SU-DHL-6 (cell line): ENCODE measurements at regions not wholly inside any gene's neighbourhood (a gene's known extent, or its start where the extent isn't known, plus 50 kb on each side); places are given as distances from the start of the nearest gene placed in this dataset.

Experiments used
- EZH2phosphoT487 ChIP-seq: fragments of 200-600 bp; sonication (generic), shearing (Covaris generic); conservative IDR thresholded peaks from 2 replicates; pipeline ENCODE4 v1.6.1; 2018; ENCODE audit warnings: mild to moderate bottlenecking, antibody characterized with exemption, low read length, moderate library complexity, mixed read lengths
- TF ChIP-seq, protein P1 (sequence below): fragments of 200-600 bp; sonication (generic); IDR thresholded peaks from one replicate; pipeline ENCODE4 v1.5.1; 2017; ENCODE audit warnings: antibody characterized with exemption, mild to moderate bottlenecking, low read length, moderate library complexity; ENCODE audit not compliant: insufficient read depth, poor library complexity, severe bottlenecking

GRCh38 chr4:128525387-128525786, 237.8 kb upstream of the PGRMC2 start:
- TF ChIP-seq, protein P1, sequence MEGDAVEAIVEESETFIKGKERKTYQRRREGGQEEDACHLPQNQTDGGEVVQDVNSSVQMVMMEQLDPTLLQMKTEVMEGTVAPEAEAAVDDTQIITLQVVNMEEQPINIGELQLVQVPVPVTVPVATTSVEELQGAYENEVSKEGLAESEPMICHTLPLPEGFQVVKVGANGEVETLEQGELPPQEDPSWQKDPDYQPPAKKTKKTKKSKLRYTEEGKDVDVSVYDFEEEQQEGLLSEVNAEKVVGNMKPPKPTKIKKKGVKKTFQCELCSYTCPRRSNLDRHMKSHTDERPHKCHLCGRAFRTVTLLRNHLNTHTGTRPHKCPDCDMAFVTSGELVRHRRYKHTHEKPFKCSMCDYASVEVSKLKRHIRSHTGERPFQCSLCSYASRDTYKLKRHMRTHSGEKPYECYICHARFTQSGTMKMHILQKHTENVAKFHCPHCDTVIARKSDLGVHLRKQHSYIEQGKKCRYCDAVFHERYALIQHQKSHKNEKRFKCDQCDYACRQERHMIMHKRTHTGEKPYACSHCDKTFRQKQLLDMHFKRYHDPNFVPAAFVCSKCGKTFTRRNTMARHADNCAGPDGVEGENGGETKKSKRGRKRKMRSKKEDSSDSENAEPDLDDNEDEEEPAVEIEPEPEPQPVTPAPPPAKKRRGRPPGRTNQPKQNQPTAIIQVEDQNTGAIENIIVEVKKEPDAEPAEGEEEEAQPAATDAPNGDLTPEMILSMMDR = no peak
- TF ChIP-seq EZH2phosphoT487 = no peak
